NK-92 (cell line): ENCODE measurements at regions not wholly inside any gene's neighbourhood (a gene's known extent, or its start where the extent isn't known, plus 50 kb on each side); places are given as distances from the start of the nearest gene placed in this dataset.
"Not testable (repeated sequence)": the region's sequence is repeated elsewhere in the genome, so short reads cannot be mapped to it uniquely, and the experiment has no call there.

Source experiments
- DNase-seq: peaks from one replicate; lab custom pipeline; 2025; ENCODE audit not compliant: unreplicated experiment; lab: John Stamatoyannopoulos, UW

GRCh38 chr12:91640021-91640420, 457.4 kb upstream of the DCN start:
- no peak for DNase-seq

GRCh38 chr12:91639327-91639726, 456.7 kb upstream of the DCN start:
- no peak for DNase-seq

- DNase-seq: no peak
These were observed 455.4 kb upstream of the DCN start for GRCh38 chr12:91637789-91638624.

- DNase-seq: no peak
These were observed 454.1 kb upstream of the DCN start for GRCh38 chr12:91636721-91637120.

- DNase-seq: not testable (repeated sequence)
These were observed 451.7 kb upstream of the DCN start for GRCh38 chr12:91634386-91634713.

GRCh38 chr12:91633734-91634357, 451.2 kb upstream of the DCN start:
- no peak for DNase-seq

GRCh38 chr12:91633206-91633605, 450.6 kb upstream of the DCN start:
- no peak for DNase-seq

GRCh38 chr12:91632042-91632786, 449.6 kb upstream of the DCN start:
- DNase-seq: no peak

GRCh38 chr12:91630596-91631293, 448.1 kb upstream of the DCN start:
- no peak for DNase-seq

GRCh38 chr12:91630083-91630482, 447.5 kb upstream of the DCN start:
- DNase-seq: no peak

GRCh38 chr12:91629440-91629839, 446.8 kb upstream of the DCN start:
- no peak for DNase-seq

- no peak for DNase-seq
These were observed 446.0 kb upstream of the DCN start for GRCh38 chr12:91628656-91629055.

GRCh38 chr12:91627225-91627624, 444.6 kb upstream of the DCN start:
- no peak for DNase-seq

- no peak for DNase-seq
These were observed 440.4 kb upstream of the DCN start for GRCh38 chr12:91622981-91623380.

- DNase-seq: no peak
These were observed 439.4 kb upstream of the DCN start for GRCh38 chr12:91622037-91622436.

- no peak for DNase-seq
These were observed 438.4 kb upstream of the DCN start for GRCh38 chr12:91620992-91621391.

- DNase-seq: no peak
These were observed 437.8 kb upstream of the DCN start for GRCh38 chr12:91620422-91620821.

- no peak for DNase-seq
These were observed 435.7 kb upstream of the DCN start for GRCh38 chr12:91618281-91618680.

GRCh38 chr12:91617818-91618217, 435.2 kb upstream of the DCN start:
- no peak for DNase-seq

- DNase-seq: no peak
These were observed 433.8 kb upstream of the DCN start for GRCh38 chr12:91616416-91616815.

GRCh38 chr12:91613223-91613779, 430.7 kb upstream of the DCN start:
- DNase-seq: no peak
